SH-SY5Y (cell line): ENCODE measurements at regions not wholly inside any gene's neighbourhood (a gene's known extent, or its start where the extent isn't known, plus 50 kb on each side); places are given as distances from the start of the nearest gene placed in this dataset.

ENCODE experiments used
- GATA2 ChIP-seq: IDR thresholded peaks from 2 replicates; pipeline ENCODE4 v1.6.1; 2011; ENCODE audit warnings: mild to moderate bottlenecking, low read depth, low read length
- GATA3 ChIP-seq: IDR thresholded peaks from 2 replicates; pipeline ENCODE4 v1.6.1; 2011; ENCODE audit warnings: low read depth, mild to moderate bottlenecking, low read length, moderate library complexity

- TF ChIP-seq GATA3 (no peak), GATA2 (no peak)
Measured at GRCh38 chr10:35972275-35972674, 330.2 kb upstream of the FZD8 start.

GRCh38 chr10:35971397-35971796 is 329.3 kb upstream of the FZD8 start:
- TF ChIP-seq GATA3 (no peak), GATA2 (no peak)

- TF ChIP-seq GATA2 (no peak), GATA3 (no peak)
Measured at GRCh38 chr10:35963685-35964084, 321.6 kb upstream of the FZD8 start.

GRCh38 chr10:35961501-35961900 is 319.4 kb upstream of the FZD8 start:
- TF ChIP-seq GATA3 (no peak), GATA2 (no peak)

- TF ChIP-seq GATA3 (no peak), GATA2 (no peak)
Measured at GRCh38 chr10:35959252-35959651, 317.2 kb upstream of the FZD8 start.

GRCh38 chr10:35950701-35951100 is 308.6 kb upstream of the FZD8 start:
- no peak for TF ChIP-seq GATA3
- TF ChIP-seq GATA2, result no peak

- TF ChIP-seq GATA3 (no peak), GATA2 (no peak)
Measured at GRCh38 chr10:35950226-35950625, 308.1 kb upstream of the FZD8 start.

GRCh38 chr10:35949811-35950211 is 307.7 kb upstream of the FZD8 start:
- no peak for TF ChIP-seq GATA3
- TF ChIP-seq GATA2, result no peak

GRCh38 chr10:35946556-35946955 is 304.5 kb upstream of the FZD8 start:
- TF ChIP-seq GATA3, result no peak
- no peak for TF ChIP-seq GATA2

- TF ChIP-seq GATA2 (no peak), GATA3 (no peak)
Measured at GRCh38 chr10:35942057-35942456, 300.0 kb upstream of the FZD8 start.

GRCh38 chr10:35940141-35941041 is 298.3 kb upstream of the FZD8 start:
- TF ChIP-seq GATA2 (no peak), GATA3 (no peak)

- no peak for TF ChIP-seq GATA3
- no peak for TF ChIP-seq GATA2
Measured at GRCh38 chr10:35938160-35938559, 296.1 kb upstream of the FZD8 start.

- TF ChIP-seq GATA3 (no peak), GATA2 (no peak)
Measured at GRCh38 chr10:35937546-35937945, 295.4 kb upstream of the FZD8 start.

GRCh38 chr10:35934642-35934995 is 292.5 kb upstream of the FZD8 start:
- no peak for TF ChIP-seq GATA3
- no peak for TF ChIP-seq GATA2

GRCh38 chr10:35933940-35934641 is 292.0 kb upstream of the FZD8 start:
- TF ChIP-seq GATA3, result no peak
- no peak for TF ChIP-seq GATA2
